Panc1 (cell line): ENCODE measurements at regions not wholly inside any gene's neighbourhood (a gene's known extent, or its start where the extent isn't known, plus 50 kb on each side); places are given as distances from the start of the nearest gene placed in this dataset.

Source experiments
- ATAC-seq: fragments of 200-7000 bp; cut with Tn5 transposase; 2 replicates; pipeline ENCODE4 v1.9.1; 2020; ENCODE audit warnings: mild to moderate bottlenecking, moderate library complexity
- BruUV-seq: library from RNA; stranded (reverse); fragments of 400-500 nt; replicated peaks from 2 replicates; lab custom pipeline; 2021; lab: Mats Ljungman, UMichigan
- CTCF ChIA-PET: fragments of 300-600 bp; sonication (Branson Sonifier 250); formaldehyde crosslinking; loops from one replicate; lab custom pipeline; 2022; ENCODE audit warnings: antibody characterized with exemption; lab: Charles Lee
- POLR2A ChIA-PET: fragments of 300-600 bp; sonication (Branson Sonifier 250); formaldehyde crosslinking; loops from one replicate; lab custom pipeline; 2022; ENCODE audit warnings: antibody characterized with exemption; lab: Charles Lee
- DNase-seq: peaks from one replicate; pipeline ENCODE4 v3.0.0-alpha.2; 2010; ENCODE audit warnings: low read depth, low spot score
- H3K27ac ChIP-seq: 2 replicates; pipeline ENCODE4 v1.5.1; 2011; ENCODE audit warnings: mild to moderate bottlenecking, low read length, inconsistent platforms
- H3K27me3 ChIP-seq: fragments of 200-500 bp; sonication (Bioruptor generic); 2 replicates; pipeline ENCODE4 v1.6.0; 2014; ENCODE audit warnings: low read length, inconsistent platforms; ENCODE audit not compliant: control insufficient read depth, insufficient read depth
- H3K36me3 ChIP-seq: fragments of 200-500 bp; sonication (Bioruptor generic); 2 replicates; pipeline ENCODE4 v1.5.1; 2014; ENCODE audit warnings: inconsistent platforms, mild to moderate bottlenecking, low read length, moderate library complexity; ENCODE audit not compliant: control insufficient read depth, insufficient read depth
- H3K4me1 ChIP-seq: 2 replicates; pipeline ENCODE4 v1.5.1; 2011; ENCODE audit warnings: inconsistent platforms, mild to moderate bottlenecking, low read length, moderate library complexity; ENCODE audit not compliant: control insufficient read depth, insufficient read depth
- H3K4me3 ChIP-seq, 2 experiments: 2 replicates each; pipeline ENCODE4 v1.5.1; 2011 to 2012; ENCODE audit warnings: low read depth in 2 of 2, low read length in 2 of 2, mild to moderate bottlenecking in 2 of 2, inconsistent platforms in 1 of 2, moderate library complexity in 1 of 2
- H3K9me3 ChIP-seq: fragments of 200-500 bp; sonication (Bioruptor generic); 2 replicates; pipeline ENCODE4 v1.5.1; 2014; ENCODE audit warnings: low read depth, mild to moderate bottlenecking, inconsistent platforms, low read length, moderate library complexity; ENCODE audit not compliant: control insufficient read depth, insufficient read depth
- CTCF ChIP-seq: fragments of 450-650 bp; IDR thresholded peaks from 2 replicates; pipeline ENCODE4 v1.5.1; 2017; ENCODE audit warnings: mild to moderate bottlenecking
- POLR2AphosphoS5 ChIP-seq: IDR thresholded peaks from 2 replicates; pipeline ENCODE4 v1.6.1; 2012; ENCODE audit warnings: mild to moderate bottlenecking, low read depth, low read length, moderate library complexity
- REST ChIP-seq, 2 experiments: IDR thresholded peaks; 2 replicates each; pipeline ENCODE4 v1.6.1; 2011 to 2012; ENCODE audit warnings: low read depth in 2 of 2, control low read depth in 1 of 2, low read length in 1 of 2, mild to moderate bottlenecking in 1 of 2, moderate library complexity in 1 of 2; ENCODE audit not compliant: insufficient read depth in 1 of 2
- SIN3A ChIP-seq: IDR thresholded peaks from 2 replicates; pipeline ENCODE4 v1.6.1; 2012; ENCODE audit warnings: low read depth, mild to moderate bottlenecking, low read length, moderate library complexity, borderline replicate concordance; ENCODE audit not compliant: insufficient read depth
- TCF7L2 ChIP-seq: IDR thresholded peaks from 2 replicates; pipeline ENCODE4 v1.6.1; 2011; ENCODE audit warnings: mild to moderate bottlenecking, low read depth, low read length, inconsistent platforms
- in situ Hi-C: cut with HindIII; loops from 2 replicates; pipeline ENCODE4 v1.10.0; 2016; ENCODE audit warnings: low sequenced_read_pairs, low pct_unique_long_range_greater_than_20kb
- intact Hi-C: fragments of 100-400 bp; cut with micrococcal nuclease; formaldehyde crosslinking; loops from one replicate; pipeline ENCODE4 v1.10.0; 2022; ENCODE audit not compliant: unreplicated experiment

- ChIA-PET CTCF (no interaction called here), POLR2A (no interaction called here)
- Histone ChIP-seq H3K36me3 (no peaks in the 10 kb centered on the region), H3K4me3 (no peak overlapping the region), H3K27me3 (no peaks in the 10 kb centered on the region), H3K9me3 (no peaks in the 10 kb centered on the region), H3K4me1 (no peaks in the 10 kb centered on the region), H3K27ac (no peak overlapping the region)
- DNase-seq (no peak), ATAC-seq (no peak)
- in situ Hi-C loops (no loop called here), intact Hi-C loops (no loop called here)
- TF ChIP-seq POLR2AphosphoS5 (no peak), REST (IDR thresholded peaks at IDR 0.05; ENCODE audit: insufficient read depth in 1 of 2, low read depth in 2 of 2, low read length in 1 of 2) (no peak), SIN3A (no peak), TCF7L2 (no peak), CTCF (no peak)
- no TSS peak for BruUV-seq
Measured at GRCh38 chr3:22010997-22011396, 260.0 kb upstream of the ZNF385D start.

- H3K4me1 ChIP-seq, result no peaks in the 10 kb centered on the region
- no peak overlapping the region for H3K4me3 ChIP-seq
- TF ChIP-seq SIN3A (no peak), POLR2AphosphoS5 (no peak), CTCF (no peak), REST (IDR thresholded peaks at IDR 0.05; ENCODE audit: insufficient read depth in 1 of 2, low read depth in 2 of 2, low read length in 1 of 2) (no peak), TCF7L2 (no peak)
- H3K27me3 ChIP-seq, result no peaks in the 10 kb centered on the region
- in situ Hi-C loops, result no loop called here
- DNase-seq (no peak), ATAC-seq (no peak)
- BruUV-seq, result no TSS peak
- no peak overlapping the region for H3K27ac ChIP-seq
- no peaks in the 10 kb centered on the region for H3K9me3 ChIP-seq
- intact Hi-C loops, result no loop called here
- CTCF ChIA-PET, result no interaction called here
- H3K36me3 ChIP-seq, result no peaks in the 10 kb centered on the region
- POLR2A ChIA-PET, result no interaction called here
Measured at GRCh38 chr3:22012471-22012870, 261.5 kb upstream of the ZNF385D start.
